BLaER1 treated with 17β-estradiol and CSF1 and Interleukin-3, amounts not matched to agents 10 nM and 100 nM (cell line): ENCODE measurements at regions not wholly inside any gene's neighbourhood (a gene's known extent, or its start where the extent isn't known, plus 50 kb on each side); places are given as distances from the start of the nearest gene placed in this dataset.

Source experiments
- H3K27ac ChIP-seq, 11 experiments: shearing (Covaris generic); formaldehyde crosslinking; 2 replicates each; pipeline ENCODE4 v1.8.1; 2022
- H3K27me3 ChIP-seq, 11 experiments: shearing (Covaris generic); formaldehyde crosslinking; 2 replicates each; pipeline ENCODE4 v1.8.1; 2022
- H3K36me3 ChIP-seq, 11 experiments: shearing (Covaris generic); formaldehyde crosslinking; 2 replicates each; pipeline ENCODE4 v1.8.1; 2022
- H3K4me1 ChIP-seq, 10 experiments: shearing (Covaris generic); formaldehyde crosslinking; 2 replicates each; pipeline ENCODE4 v1.8.1; 2022
- H3K4me2 ChIP-seq, 11 experiments: shearing (Covaris generic); formaldehyde crosslinking; 2 replicates each; pipeline ENCODE4 v1.8.1; 2022
- H3K4me3 ChIP-seq, 10 experiments: shearing (Covaris generic); formaldehyde crosslinking; 2 replicates each; pipeline ENCODE4 v1.8.1; 2022
- H3K9ac ChIP-seq, 11 experiments: shearing (Covaris generic); formaldehyde crosslinking; 2 replicates each; pipeline ENCODE4 v1.8.1; 2022
- H3K9me3 ChIP-seq, 11 experiments: shearing (Covaris generic); formaldehyde crosslinking; replicated peaks in 1 of 11; 2 replicates each; pipeline ENCODE4 v1.8.1; 2022
- H4K20me1 ChIP-seq, 11 experiments: shearing (Covaris generic); formaldehyde crosslinking; 2 replicates each; pipeline ENCODE4 v1.8.1; 2022
- Cebpa-rat ChIP-seq, 11 experiments: shearing (Covaris generic); IDR thresholded peaks; 2 replicates each; pipeline ENCODE4 v1.8.1; 2022

DNA sequence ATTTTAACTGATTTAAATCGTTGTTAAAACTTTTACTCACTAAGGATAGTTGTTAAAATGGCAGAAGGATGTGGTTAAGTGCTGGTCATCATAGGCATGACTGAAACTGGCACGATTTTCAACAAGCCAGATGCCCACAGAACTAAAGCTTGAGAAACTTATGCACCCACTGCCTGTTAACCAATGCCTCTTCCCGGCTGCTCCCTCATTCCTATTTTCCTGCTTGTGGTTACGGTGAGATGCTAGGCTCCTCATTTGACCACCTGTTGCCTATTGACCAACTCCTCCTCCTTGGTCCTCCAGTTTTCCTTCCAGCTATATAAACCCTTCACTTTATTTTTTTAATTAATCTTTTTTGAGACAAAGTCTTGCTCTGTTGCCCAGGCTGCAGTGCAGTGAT, 238.7 kb downstream of the TFCP2L1 start:
- H3K4me3 ChIP-seq: no peak overlapping the region
- no peak overlapping the region for H3K27ac ChIP-seq
- H4K20me1 ChIP-seq: no peaks in the 10 kb centered on the region; a peak in 2 of 22 replicates
- H3K4me2 ChIP-seq: no peak overlapping the region
- no peaks in the 10 kb centered on the region for H3K4me1 ChIP-seq
- no peaks in the 10 kb centered on the region for H3K36me3 ChIP-seq
- no peaks in the 10 kb centered on the region for H3K27me3 ChIP-seq
- no peak overlapping the region for H3K9ac ChIP-seq
- TF ChIP-seq Cebpa-rat (IDR thresholded peaks at IDR 0.05): no peak
- 0 out of 22 replicates have a peak, but pooled peaks cover 0 to 7% (median 0%) of the 10 kb centered on the region in 11 experiments for H3K9me3 ChIP-seq

DNA sequence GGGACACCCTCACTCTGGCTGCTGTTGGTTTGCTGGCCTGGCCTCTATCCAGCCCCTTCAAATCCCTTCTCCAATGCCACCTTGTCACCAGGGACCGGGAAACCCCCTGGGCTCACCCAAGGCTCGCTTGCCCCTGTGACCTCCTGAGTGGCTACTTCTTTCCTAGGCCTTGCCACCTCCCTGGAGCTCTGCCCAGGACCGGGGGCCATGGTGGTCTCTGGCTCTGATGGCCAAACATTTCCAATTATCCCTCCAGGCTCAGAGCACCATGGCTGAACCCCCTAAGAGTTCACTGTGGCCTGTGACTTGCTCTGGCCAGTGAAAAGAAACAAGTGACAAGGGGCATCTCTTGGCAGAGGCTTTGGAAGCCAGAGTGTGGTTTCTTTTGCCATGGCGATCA, 237.6 kb downstream of the TFCP2L1 start:
- Histone ChIP-seq H3K27ac (no peak overlapping the region), H3K27me3 (no peaks in the 10 kb centered on the region), H3K36me3 (no peaks in the 10 kb centered on the region), H3K4me1 (no peaks in the 10 kb centered on the region), H3K9ac (no peak overlapping the region), H3K4me2 (no peak overlapping the region), H3K4me3 (no peak overlapping the region), H3K9me3 (0 out of 22 replicates have a peak, but pooled peaks cover 0 to 7% (median 0%) of the 10 kb centered on the region in 11 experiments), H4K20me1 (no peaks in the 10 kb centered on the region; a peak in 2 of 22 replicates)
- no peak for TF ChIP-seq Cebpa-rat (IDR thresholded peaks at IDR 0.05)

DNA sequence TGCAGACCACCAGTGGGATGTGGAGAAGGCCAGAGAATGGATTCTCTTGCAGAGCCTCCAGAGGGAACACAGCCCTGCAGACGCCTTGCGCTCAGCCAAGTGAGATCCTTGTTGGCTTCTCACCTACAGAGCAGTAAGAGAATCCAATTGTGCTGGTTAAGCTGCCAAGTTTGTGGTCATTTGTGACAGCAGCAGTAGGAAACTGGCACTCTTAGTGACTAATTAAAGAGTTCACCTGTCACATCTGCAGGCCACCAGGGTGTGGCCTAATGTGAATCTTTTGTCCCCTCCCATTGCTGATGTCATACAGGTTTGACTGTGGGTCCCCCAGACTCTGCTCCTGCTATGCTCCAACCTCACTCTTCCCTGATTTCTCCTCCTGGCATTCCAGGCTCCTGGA, 235.9 kb downstream of the TFCP2L1 start:
- H3K4me2 ChIP-seq: no peak overlapping the region
- TF ChIP-seq Cebpa-rat (IDR thresholded peaks at IDR 0.05): no peak

DNA sequence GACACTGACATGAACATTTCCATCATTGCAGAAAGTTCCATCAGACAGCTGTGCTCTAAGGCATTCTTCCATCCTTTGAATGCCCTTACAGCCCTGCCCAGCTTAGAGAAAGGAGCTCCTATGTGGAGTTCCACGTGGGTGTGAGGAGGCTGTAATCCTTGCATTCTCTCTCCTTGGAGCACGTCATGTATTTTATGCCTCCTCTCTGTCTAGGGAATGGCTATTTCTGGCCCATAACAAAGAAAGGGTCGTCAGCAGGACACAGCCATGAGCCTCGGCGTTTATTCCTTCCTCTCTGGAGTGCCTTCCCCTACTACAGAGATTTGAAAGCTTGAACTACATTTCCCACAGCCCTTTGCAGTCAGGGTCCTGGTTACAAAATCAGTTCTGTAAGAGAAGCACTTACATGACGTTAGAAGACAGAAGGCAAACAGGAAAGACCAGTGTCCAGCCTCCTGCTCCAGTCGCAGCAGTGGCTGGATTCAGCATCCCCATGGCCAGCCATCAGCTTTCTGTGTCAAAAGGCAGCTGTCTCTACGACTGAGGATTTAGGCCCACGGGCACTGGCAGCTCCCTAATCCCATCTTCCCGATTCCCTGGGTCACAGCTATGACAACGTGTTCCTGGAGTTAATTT, 234.9 kb downstream of the TFCP2L1 start:
- no peak for TF ChIP-seq Cebpa-rat (IDR thresholded peaks at IDR 0.05)
- Histone ChIP-seq H3K9me3 (peaks cover 0 to 7% (median 0%) of the 10 kb centered on the region in 11 experiments; a peak in 2 of 22 replicates), H3K36me3 (no peaks in the 10 kb centered on the region), H3K9ac (no peak overlapping the region), H4K20me1 (no peaks in the 10 kb centered on the region; a peak in 1 of 22 replicates), H3K4me1 (no peaks in the 10 kb centered on the region), H3K4me2 (no peak overlapping the region), H3K27ac (no peak overlapping the region), H3K27me3 (no peaks in the 10 kb centered on the region), H3K4me3 (no peak overlapping the region)

More for the DNA sequence above, 235.9 kb downstream of the TFCP2L1 start:
- Histone ChIP-seq H3K27me3 (no peaks in the 10 kb centered on the region), H3K36me3 (no peaks in the 10 kb centered on the region), H3K4me3 (no peak overlapping the region), H3K9me3 (peaks cover 0 to 7% (median 0%) of the 10 kb centered on the region in 11 experiments; a peak in 2 of 22 replicates), H3K4me1 (no peaks in the 10 kb centered on the region), H3K27ac (no peak overlapping the region), H3K9ac (no peak overlapping the region), H4K20me1 (no peaks in the 10 kb centered on the region; a peak in 1 of 22 replicates)

DNA sequence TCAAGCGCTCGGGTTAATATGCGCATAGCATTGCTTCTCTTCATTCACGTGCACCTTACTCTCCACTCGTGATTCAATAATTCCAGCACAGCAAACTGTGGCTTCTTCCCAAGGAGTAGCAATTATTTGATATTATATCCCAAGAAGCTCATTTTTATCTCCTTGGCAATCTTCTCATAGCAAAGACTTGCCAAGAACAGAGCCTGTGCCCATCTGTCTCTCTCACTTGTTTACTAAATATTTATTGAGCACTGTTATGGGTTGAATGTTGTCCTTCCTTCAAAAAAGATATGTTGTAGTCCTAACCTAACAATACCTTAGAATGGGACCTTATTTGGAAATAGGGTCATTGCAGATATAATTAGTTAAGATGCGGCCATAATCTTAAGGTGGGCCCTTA, 233.7 kb downstream of the TFCP2L1 start:
- Histone ChIP-seq H3K4me3 (no peak overlapping the region), H3K27me3 (no peaks in the 10 kb centered on the region), H4K20me1 (no peaks in the 10 kb centered on the region), H3K36me3 (no peaks in the 10 kb centered on the region), H3K9me3 (peaks cover 0 to 7% (median 0%) of the 10 kb centered on the region in 11 experiments; a peak in 2 of 22 replicates), H3K4me2 (no peak overlapping the region), H3K9ac (no peak overlapping the region), H3K27ac (no peak overlapping the region), H3K4me1 (no peaks in the 10 kb centered on the region)
- TF ChIP-seq Cebpa-rat (IDR thresholded peaks at IDR 0.05): no peak

DNA sequence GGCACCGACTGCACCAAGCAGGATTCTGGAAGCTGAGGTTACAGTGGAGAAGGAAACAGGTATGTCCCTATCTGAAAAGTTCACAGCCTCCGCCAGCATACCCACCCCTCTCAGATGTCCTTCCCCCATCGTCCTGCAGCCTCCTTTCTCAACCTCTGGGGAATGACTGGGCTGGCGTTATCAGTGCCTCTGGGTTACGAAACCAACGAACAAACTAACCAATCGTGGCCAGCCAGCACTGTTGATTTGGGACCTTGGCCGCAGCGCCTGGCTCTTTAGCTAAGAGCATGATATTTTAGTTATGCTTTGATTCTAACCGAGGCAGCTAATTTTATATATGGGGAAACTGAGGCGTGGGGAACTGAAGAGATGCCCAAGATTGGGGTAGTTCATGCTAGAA, 233.0 kb downstream of the TFCP2L1 start:
- H4K20me1 ChIP-seq: no peaks in the 10 kb centered on the region
- H3K4me2 ChIP-seq: no peak overlapping the region
- H3K27me3 ChIP-seq: no peaks in the 10 kb centered on the region
- H3K4me1 ChIP-seq: no peaks in the 10 kb centered on the region
- H3K4me3 ChIP-seq: no peak overlapping the region
- H3K27ac ChIP-seq: no peak overlapping the region
- H3K9ac ChIP-seq: no peak overlapping the region
- no peaks in the 10 kb centered on the region for H3K36me3 ChIP-seq
- H3K9me3 ChIP-seq: peaks cover 0 to 7% (median 0%) of the 10 kb centered on the region in 11 experiments; a peak in 2 of 22 replicates
- no peak for TF ChIP-seq Cebpa-rat (IDR thresholded peaks at IDR 0.05)

DNA sequence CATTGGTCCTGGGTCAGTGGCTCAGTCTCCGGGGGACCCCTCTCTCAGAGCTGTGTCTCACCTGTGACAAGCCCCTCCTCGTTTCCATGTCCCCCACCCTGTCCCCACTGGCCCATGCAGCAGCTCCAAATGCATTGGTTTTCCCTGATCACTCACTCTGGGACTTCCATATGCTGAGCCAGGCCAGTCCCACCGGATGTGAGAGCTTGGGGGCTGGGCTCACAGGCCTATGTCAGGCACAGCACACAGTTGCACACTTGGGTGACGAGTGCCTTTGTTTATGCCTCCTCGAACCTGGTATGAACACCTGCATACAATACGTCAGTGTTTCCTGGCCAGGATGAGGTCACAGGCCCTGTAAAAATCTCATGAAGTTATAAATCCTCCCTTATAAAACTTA, 232.5 kb downstream of the TFCP2L1 start:
- Histone ChIP-seq H3K4me3 (no peak overlapping the region), H3K36me3 (no peaks in the 10 kb centered on the region), H3K4me1 (no peaks in the 10 kb centered on the region), H3K27ac (no peak overlapping the region), H3K9ac (no peak overlapping the region), H3K27me3 (no peaks in the 10 kb centered on the region), H4K20me1 (no peaks in the 10 kb centered on the region), H3K9me3 (peaks cover 0 to 7% (median 0%) of the 10 kb centered on the region in 11 experiments; a peak in 2 of 22 replicates), H3K4me2 (no peak overlapping the region)
- no peak for TF ChIP-seq Cebpa-rat (IDR thresholded peaks at IDR 0.05)

DNA sequence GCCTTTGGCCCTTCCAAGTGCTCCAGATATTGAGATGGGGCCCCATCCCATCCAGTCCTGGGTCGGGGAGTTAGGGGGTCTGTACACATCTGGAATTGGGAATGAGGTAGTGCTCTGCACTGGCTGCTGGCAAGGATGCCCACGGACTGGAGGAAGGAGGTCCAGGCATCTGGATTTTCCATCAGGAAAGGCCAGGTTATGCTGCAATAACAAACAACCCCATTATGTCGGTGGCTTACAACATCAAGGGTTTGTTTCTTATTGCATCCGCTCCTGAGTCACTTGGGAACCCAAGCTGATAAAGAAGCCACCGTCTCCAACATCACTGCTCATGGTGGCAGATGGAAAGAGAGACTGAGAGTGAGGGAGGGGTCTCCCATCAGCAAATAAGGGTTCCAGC, 229.9 kb downstream of the TFCP2L1 start:
- H4K20me1 ChIP-seq: no peaks in the 10 kb centered on the region
- H3K4me2 ChIP-seq: no peak overlapping the region
- H3K9me3 ChIP-seq: peaks cover 0 to 7% (median 0%) of the 10 kb centered on the region in 11 experiments; a peak in 2 of 22 replicates
- H3K4me1 ChIP-seq: no peaks in the 10 kb centered on the region
- no peak overlapping the region for H3K9ac ChIP-seq
- no peak overlapping the region for H3K4me3 ChIP-seq
- H3K27ac ChIP-seq: no peak overlapping the region
- TF ChIP-seq Cebpa-rat (IDR thresholded peaks at IDR 0.05): no peak
- H3K27me3 ChIP-seq: no peaks in the 10 kb centered on the region
- no peaks in the 10 kb centered on the region for H3K36me3 ChIP-seq

DNA sequence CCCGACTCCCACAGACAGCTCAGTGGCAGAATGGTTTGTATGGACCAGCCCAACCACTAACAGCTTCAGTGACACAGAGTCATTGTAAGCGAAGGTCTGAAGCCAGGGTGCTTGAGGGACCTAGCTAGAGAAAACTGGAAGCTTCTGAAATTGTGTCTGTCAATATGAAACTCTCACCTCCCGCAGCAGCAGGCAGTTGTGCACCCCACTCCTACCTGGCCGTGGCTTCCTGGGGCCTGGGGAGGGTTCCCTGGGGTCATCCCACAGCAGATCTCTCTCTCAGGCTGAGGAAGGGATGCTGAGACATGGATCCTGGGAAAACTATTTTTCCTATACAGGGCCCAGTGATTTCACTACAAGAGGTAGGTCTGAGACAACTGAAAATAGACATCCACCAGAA, 229.5 kb downstream of the TFCP2L1 start:
- no peaks in the 10 kb centered on the region for H4K20me1 ChIP-seq
- H3K4me1 ChIP-seq: no peaks in the 10 kb centered on the region
- TF ChIP-seq Cebpa-rat (IDR thresholded peaks at IDR 0.05): no peak
- no peak overlapping the region for H3K4me3 ChIP-seq
- no peak overlapping the region for H3K9ac ChIP-seq
- peaks cover 0 to 6% (median 0%) of the 10 kb centered on the region in 11 experiments; a peak in 2 of 22 replicates for H3K9me3 ChIP-seq
- no peak overlapping the region for H3K27ac ChIP-seq
- no peaks in the 10 kb centered on the region for H3K36me3 ChIP-seq
- no peaks in the 10 kb centered on the region for H3K27me3 ChIP-seq
- H3K4me2 ChIP-seq: no peak overlapping the region
